Heart left ventricle (tissue), 13 donors: ENCODE measurements at regions not wholly inside any gene's neighbourhood (a gene's known extent, or its start where the extent isn't known, plus 50 kb on each side); places are given as distances from the start of the nearest gene placed in this dataset.
"Not testable (repeated sequence)": the region's sequence is repeated elsewhere in the genome, so short reads cannot be mapped to it uniquely, and the experiment has no call there.

Experiments used
- POLR2A ChIP-seq, 2 donors: fragments of 450-650 bp; IDR thresholded peaks; one replicate each; pipeline ENCODE4 v1.6.1; 2017; ENCODE audit warnings: antibody characterized with exemption in 2 of 2, mild to moderate bottlenecking in 2 of 2, moderate library complexity in 2 of 2
- TF ChIP-seq, protein P1 (sequence below), 12 donors: fragments of 200-600 bp; sonication (generic) in 4 of 12; IDR thresholded peaks; one replicate each; pipeline versions ENCODE4 v1.5.0 to v1.8.0; 2018 to 2022; ENCODE audit warnings: antibody characterized with exemption in 12 of 12, mild to moderate bottlenecking in 5 of 12
- donor health status: ischemic (EF 13 %, LVEDD 7.1; RV severe dilation, severe dysfunction).
- donor health status: DM: no; HTN: yes; CAD: no.
- donor health status: DM: no; HTN: no; CAD: no.
- donor health status: ischemic (EF 25% LVEDD 6.9; RV normal size, moderate dysfunction).
- donor health status: ischemic (EF 25% LVEDD 5.7; RV mildly dilated, moderate dysfunction).
- donor health status: ischemic (EF 35%, LVEDD 5.7; RV mildly dilated, moderate dysfunction).
- donor health status: nonischemic (EF 11% LVEDD 7.7; RV severe dilation, severe dysfunction).
- donor health status: DM: yes; HTN: yes; CAD: no.
- donor health status: PGD.
- donor health status: ischemic (EF 29% LVEDD 5.4; RV normal size, mild dysfunction).
- donor health status: nonischemic (EF 23%, LVEDD 6.1; RV moderate dilation, normal function).

- TF ChIP-seq POLR2A (IDR thresholded peaks at IDR 0.05), result not testable (repeated sequence)
- TF ChIP-seq, protein P1, sequence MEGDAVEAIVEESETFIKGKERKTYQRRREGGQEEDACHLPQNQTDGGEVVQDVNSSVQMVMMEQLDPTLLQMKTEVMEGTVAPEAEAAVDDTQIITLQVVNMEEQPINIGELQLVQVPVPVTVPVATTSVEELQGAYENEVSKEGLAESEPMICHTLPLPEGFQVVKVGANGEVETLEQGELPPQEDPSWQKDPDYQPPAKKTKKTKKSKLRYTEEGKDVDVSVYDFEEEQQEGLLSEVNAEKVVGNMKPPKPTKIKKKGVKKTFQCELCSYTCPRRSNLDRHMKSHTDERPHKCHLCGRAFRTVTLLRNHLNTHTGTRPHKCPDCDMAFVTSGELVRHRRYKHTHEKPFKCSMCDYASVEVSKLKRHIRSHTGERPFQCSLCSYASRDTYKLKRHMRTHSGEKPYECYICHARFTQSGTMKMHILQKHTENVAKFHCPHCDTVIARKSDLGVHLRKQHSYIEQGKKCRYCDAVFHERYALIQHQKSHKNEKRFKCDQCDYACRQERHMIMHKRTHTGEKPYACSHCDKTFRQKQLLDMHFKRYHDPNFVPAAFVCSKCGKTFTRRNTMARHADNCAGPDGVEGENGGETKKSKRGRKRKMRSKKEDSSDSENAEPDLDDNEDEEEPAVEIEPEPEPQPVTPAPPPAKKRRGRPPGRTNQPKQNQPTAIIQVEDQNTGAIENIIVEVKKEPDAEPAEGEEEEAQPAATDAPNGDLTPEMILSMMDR (IDR thresholded peaks at IDR 0.05), result not testable (repeated sequence)
Observed at GRCh38 chr11:101216091-101216490, 86.5 kb upstream of the PGR start.
